ENCODE measurements at regions not wholly inside any gene's neighbourhood (a gene's known extent, or its start where the extent isn't known, plus 50 kb on each side); places are given as distances from the start of the nearest gene placed in this dataset.

DNA sequence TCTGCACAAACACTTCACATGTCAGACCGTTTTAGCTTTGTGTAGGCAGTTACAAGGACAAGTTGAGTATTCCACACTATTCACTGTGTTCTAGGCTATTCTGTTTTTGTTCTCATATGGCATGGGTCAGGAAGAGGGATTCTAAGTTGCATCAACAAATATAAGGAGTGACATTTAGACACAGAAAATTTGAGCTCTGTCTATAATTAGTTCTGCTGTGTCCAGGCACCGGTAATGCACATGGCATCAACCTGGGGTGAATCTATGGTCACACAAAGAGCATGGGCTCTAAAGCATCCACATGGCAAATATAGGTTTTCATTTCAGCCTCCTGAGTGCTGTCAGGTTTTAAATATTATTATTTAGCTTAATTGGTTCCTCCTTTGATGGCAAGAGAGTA lies 130.4 kb upstream of the PMFBP1 start:
- H3K27me3 Mint-ChIP-seq (ENCODE audit: unreplicated experiment), result peaks cover 2% of the 10 kb centered on the region
- DNase-seq (ENCODE audit: low spot score), result no peak
- H3K9me3 Mint-ChIP-seq (ENCODE audit: unreplicated experiment), result peaks cover 4% of the 10 kb centered on the region
- H3K36me3 Mint-ChIP-seq (ENCODE audit: low read depth, unreplicated experiment), result no peaks in the 10 kb centered on the region
- H3K4me1 Mint-ChIP-seq (ENCODE audit: unreplicated experiment), result no peaks in the 10 kb centered on the region
- no peak overlapping the region for H3K4me3 Mint-ChIP-seq (ENCODE audit: unreplicated experiment)
- H3K27ac Mint-ChIP-seq (ENCODE audit: unreplicated experiment), result no peak overlapping the region
- TF ChIP-seq, protein P1, sequence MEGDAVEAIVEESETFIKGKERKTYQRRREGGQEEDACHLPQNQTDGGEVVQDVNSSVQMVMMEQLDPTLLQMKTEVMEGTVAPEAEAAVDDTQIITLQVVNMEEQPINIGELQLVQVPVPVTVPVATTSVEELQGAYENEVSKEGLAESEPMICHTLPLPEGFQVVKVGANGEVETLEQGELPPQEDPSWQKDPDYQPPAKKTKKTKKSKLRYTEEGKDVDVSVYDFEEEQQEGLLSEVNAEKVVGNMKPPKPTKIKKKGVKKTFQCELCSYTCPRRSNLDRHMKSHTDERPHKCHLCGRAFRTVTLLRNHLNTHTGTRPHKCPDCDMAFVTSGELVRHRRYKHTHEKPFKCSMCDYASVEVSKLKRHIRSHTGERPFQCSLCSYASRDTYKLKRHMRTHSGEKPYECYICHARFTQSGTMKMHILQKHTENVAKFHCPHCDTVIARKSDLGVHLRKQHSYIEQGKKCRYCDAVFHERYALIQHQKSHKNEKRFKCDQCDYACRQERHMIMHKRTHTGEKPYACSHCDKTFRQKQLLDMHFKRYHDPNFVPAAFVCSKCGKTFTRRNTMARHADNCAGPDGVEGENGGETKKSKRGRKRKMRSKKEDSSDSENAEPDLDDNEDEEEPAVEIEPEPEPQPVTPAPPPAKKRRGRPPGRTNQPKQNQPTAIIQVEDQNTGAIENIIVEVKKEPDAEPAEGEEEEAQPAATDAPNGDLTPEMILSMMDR (IDR thresholded peaks at IDR 0.05; ENCODE audit: unreplicated experiment), result no peak

DNA sequence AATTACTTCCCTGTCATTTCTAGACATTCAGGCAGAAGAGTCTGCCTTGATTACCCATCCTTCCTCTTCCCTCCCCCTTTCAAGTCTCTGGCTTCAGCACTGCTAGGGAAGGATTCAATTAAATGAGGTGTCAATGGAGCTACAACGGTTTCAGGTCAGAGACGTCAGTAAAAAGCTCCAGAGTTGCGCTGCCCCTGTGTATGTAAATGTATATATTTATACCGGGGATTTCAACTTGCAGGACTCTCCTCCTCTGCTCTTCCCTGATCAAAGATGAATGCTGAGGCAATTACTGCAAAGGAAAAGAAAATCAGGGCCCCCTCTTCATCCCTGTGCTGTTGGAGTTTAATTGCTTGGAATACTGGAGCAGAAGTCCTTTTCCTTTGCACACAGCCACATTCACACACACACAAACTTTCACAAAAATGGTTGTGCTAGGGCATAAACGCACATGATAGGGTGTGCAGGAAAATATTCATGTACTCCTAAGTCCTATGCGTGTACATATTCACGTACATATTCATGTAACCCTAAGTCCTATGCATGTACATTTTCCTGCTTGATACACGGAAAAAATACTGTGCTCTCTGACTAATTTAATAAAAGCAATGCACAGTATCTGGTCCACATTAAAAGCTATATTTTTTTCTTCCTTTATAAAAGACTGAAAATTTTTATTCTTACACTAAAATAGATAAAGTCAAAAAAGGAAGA lies 129.7 kb upstream of the PMFBP1 start:
- TF ChIP-seq, protein P1 (IDR thresholded peaks at IDR 0.05; ENCODE audit: unreplicated experiment), result no peak
- Mint-ChIP-seq H3K36me3 (ENCODE audit: low read depth, unreplicated experiment) (no peaks in the 10 kb centered on the region), H3K9me3 (ENCODE audit: unreplicated experiment) (no peaks in the 10 kb centered on the region), H3K4me3 (ENCODE audit: unreplicated experiment) (no peak overlapping the region), H3K27ac (ENCODE audit: unreplicated experiment) (no peak overlapping the region), H3K4me1 (ENCODE audit: unreplicated experiment) (no peaks in the 10 kb centered on the region), H3K27me3 (ENCODE audit: unreplicated experiment) (peaks cover 2% of the 10 kb centered on the region)
- DNase-seq (ENCODE audit: low spot score), result no peak

DNA sequence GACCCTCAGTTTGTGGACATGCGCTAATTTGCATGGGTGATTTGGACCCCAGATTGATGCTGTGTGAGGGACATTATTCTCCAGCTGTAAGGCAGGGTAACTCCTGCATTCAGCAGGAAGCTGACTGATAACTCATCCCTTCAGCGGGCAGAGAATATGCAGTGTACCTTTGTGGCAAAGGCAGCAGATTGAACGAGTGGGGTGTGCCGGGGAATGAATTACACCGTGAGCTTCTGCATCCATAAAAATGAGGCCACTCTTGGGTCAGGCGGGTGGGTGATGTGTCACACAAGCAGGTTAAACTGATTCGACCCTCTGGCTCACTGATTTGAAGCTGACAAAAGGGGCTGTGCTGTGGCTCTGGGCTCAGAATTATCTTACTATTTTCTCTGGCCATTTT lies 128.9 kb upstream of the PMFBP1 start:
- H3K27me3 Mint-ChIP-seq (ENCODE audit: unreplicated experiment), result peaks cover 2% of the 10 kb centered on the region
- H3K9me3 Mint-ChIP-seq (ENCODE audit: unreplicated experiment), result no peaks in the 10 kb centered on the region
- no peaks in the 10 kb centered on the region for H3K4me1 Mint-ChIP-seq (ENCODE audit: unreplicated experiment)
- H3K4me3 Mint-ChIP-seq (ENCODE audit: unreplicated experiment), result no peak overlapping the region
- DNase-seq (ENCODE audit: low spot score), result no peak
- H3K36me3 Mint-ChIP-seq (ENCODE audit: low read depth, unreplicated experiment), result no peaks in the 10 kb centered on the region
- TF ChIP-seq, protein P1 (IDR thresholded peaks at IDR 0.05; ENCODE audit: unreplicated experiment), result no peak
- no peak overlapping the region for H3K27ac Mint-ChIP-seq (ENCODE audit: unreplicated experiment)

DNA sequence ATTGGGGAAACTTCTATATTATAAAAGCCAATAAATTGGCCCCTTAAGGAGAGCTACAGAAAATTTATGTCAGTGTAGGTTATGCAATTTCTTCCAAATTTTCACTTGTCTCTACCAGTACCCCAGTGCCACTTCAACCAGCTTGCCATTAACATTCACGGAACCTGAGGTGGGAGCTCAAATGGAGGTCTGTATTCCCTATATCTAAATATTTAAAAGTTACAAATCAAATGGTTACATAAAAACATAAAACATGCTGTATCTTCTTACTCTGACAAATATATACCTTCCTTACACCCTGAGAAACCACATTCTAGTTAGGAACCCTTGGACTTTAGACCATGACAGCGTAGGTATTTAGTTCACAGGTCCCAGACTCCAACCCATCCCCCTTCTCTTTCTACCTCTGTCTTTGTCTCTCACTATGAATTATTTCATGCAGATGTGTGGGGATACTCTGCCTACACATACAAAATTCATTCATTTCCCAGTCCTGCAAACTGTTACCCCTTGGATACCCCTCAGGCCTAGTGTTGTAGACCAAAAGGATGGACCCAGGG lies 127.8 kb upstream of the PMFBP1 start:
- Mint-ChIP-seq H3K9me3 (ENCODE audit: unreplicated experiment) (no peaks in the 10 kb centered on the region), H3K27me3 (ENCODE audit: unreplicated experiment) (peaks cover 2% of the 10 kb centered on the region), H3K4me1 (ENCODE audit: unreplicated experiment) (no peaks in the 10 kb centered on the region), H3K4me3 (ENCODE audit: unreplicated experiment) (no peak overlapping the region), H3K27ac (ENCODE audit: unreplicated experiment) (no peak overlapping the region), H3K36me3 (ENCODE audit: low read depth, unreplicated experiment) (no peaks in the 10 kb centered on the region)
- no peak for DNase-seq (ENCODE audit: low spot score)
- TF ChIP-seq, protein P1 (IDR thresholded peaks at IDR 0.05; ENCODE audit: unreplicated experiment), result no peak

DNA sequence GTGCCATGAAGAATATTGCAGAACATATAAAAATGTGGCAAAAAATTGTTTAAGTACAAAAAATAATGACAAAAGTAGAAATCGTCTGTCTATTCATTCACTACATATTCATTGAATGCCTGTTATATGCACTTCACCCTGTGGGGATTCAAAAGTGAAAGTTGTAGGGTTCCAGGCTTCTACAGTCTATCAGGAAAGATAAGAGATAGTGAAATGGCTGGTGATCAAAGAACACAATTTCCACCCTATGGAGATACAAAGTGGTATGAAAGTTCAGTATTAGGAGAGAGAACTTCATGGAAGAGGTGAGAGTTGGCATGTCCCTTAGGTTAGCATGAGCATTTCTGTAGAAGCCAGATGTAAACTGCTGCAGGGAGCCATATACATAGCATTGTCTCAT lies 127.0 kb upstream of the PMFBP1 start:
- Mint-ChIP-seq H3K4me3 (ENCODE audit: unreplicated experiment) (no peak overlapping the region), H3K4me1 (ENCODE audit: unreplicated experiment) (no peaks in the 10 kb centered on the region), H3K27me3 (ENCODE audit: unreplicated experiment) (peaks cover 2% of the 10 kb centered on the region), H3K36me3 (ENCODE audit: low read depth, unreplicated experiment) (no peaks in the 10 kb centered on the region), H3K27ac (ENCODE audit: unreplicated experiment) (no peak overlapping the region), H3K9me3 (ENCODE audit: unreplicated experiment) (no peaks in the 10 kb centered on the region)
- no peak for DNase-seq (ENCODE audit: low spot score)
- TF ChIP-seq, protein P1 (IDR thresholded peaks at IDR 0.05; ENCODE audit: unreplicated experiment), result no peak

Measured in endothelial cell (in vitro differentiated cells).